ENCODE measurements at regions not wholly inside any gene's neighbourhood (a gene's known extent, or its start where the extent isn't known, plus 50 kb on each side); places are given as distances from the start of the nearest gene placed in this dataset.

DNA sequence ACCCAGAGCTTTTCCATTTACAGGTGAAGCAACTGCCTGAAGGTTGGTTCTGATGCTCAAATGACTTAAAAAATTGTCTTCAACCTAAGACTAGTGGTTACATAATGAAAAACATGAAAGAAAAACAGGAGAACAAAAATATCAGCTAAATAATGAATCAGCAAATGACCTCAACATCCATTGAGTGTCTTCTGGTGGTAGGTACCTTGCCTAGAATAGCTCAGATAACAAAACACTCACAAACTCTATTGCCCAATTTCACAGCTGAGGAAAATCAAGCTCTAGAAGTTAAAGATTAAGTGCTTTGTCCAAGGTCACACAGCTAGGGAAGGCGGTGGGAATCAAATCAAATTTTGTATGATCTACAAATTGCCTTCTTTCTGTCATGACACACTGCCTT lies 304.6 kb upstream of the CDH11 start:
- DNase-seq (ENCODE audit: low read depth, low spot score) (no peak), ATAC-seq (no peak)
- Histone ChIP-seq H4K20me1 (ENCODE audit: insufficient read depth) (no peaks in the 10 kb centered on the region), H3K4me2 (ENCODE audit: low read length) (no peak overlapping the region), H3K79me2 (ENCODE audit: insufficient read depth, low read length) (no peaks in the 10 kb centered on the region), H3K9me2 (ENCODE audit: insufficient read depth) (no peaks in the 10 kb centered on the region), H3K9me3 (ENCODE audit: control insufficient read depth in 1 of 2, insufficient read depth in 1 of 2, low read depth in 1 of 2, low read length in 2 of 2) (peaks cover 0 to 39% of the 10 kb centered on the region in 2 experiments; a peak in 2 of 4 replicates), H2AFZ (ENCODE audit: low read depth, low read length, poor library complexity, severe bottlenecking) (no peak overlapping the region), H3K36me3 (ENCODE audit: control insufficient read depth in 1 of 2, insufficient read depth in 2 of 2, low read length in 2 of 2) (no peaks in the 10 kb centered on the region), H3K27ac (ENCODE audit: low read depth, low read length) (no peak overlapping the region), H3K9ac (ENCODE audit: low read length) (no peak overlapping the region), H3K4me3 (replicated peaks in 1 of 2; ENCODE audit: low read depth in 1 of 2, low read length in 2 of 2) (no peak overlapping the region), H3K4me1 (ENCODE audit: control insufficient read depth in 1 of 2, insufficient read depth in 2 of 2, low read length in 2 of 2) (no peaks in the 10 kb centered on the region), H3K27me3 (ENCODE audit: insufficient read depth, low read length) (no peaks in the 10 kb centered on the region)
- TF ChIP-seq FOSL1 (IDR thresholded peaks at IDR 0.05; ENCODE audit: low read depth) (no peak), TCF7L2 (IDR thresholded peaks at IDR 0.05; ENCODE audit: borderline replicate concordance, extremely low read depth, insufficient read depth, insufficient read length) (no peak), EZH2 (IDR thresholded peaks at IDR 0.05) (no peak), ZFX (IDR thresholded peaks at IDR 0.05) (no peak), RAD21 (IDR thresholded peaks at IDR 0.05; ENCODE audit: low read depth) (no peak), EZH2phosphoT487 (IDR thresholded peaks at IDR 0.05; ENCODE audit: borderline replicate concordance) (no peak), MAX (IDR thresholded peaks at IDR 0.05) (no peak)
- RAD21 ChIA-PET (ENCODE audit: low non-redundant PET in 1 of 2, low total read pairs in 2 of 2, uncharacterized antibody in 2 of 2, unreplicated experiment in 2 of 2), result no interaction called here
- POLR2A ChIA-PET, result no interaction called here
- intact Hi-C loops (cut with micrococcal nuclease), result no loop called here
- CTCF ChIA-PET, result no interaction called here
- no TSS peak for BruUV-seq (replicated peaks)

DNA sequence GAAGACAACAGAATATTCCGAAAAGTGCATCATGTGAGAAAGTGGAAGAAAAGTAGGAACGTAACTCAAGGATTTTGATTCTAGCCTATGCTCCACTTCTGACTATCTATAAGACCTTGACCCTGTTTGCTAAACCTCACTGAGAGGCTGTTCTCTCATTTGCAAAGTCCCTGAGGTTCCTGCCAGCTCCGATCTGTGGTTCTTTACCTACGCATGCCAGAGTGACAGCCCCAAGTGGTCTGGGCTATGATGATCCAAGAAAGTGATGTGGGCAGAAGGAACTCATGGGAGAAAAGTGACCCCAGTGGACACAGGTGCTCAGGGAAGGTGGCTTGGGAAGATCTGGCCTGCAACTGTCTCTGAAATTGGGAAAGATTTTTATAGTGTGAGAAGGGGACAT lies 301.1 kb upstream of the CDH11 start:
- DNase-seq (ENCODE audit: low read depth, low spot score), result no peak
- Histone ChIP-seq H3K27ac (ENCODE audit: low read depth, low read length) (no peak overlapping the region), H3K9me2 (ENCODE audit: insufficient read depth) (no peaks in the 10 kb centered on the region), H3K9ac (ENCODE audit: low read length) (no peak overlapping the region), H4K20me1 (ENCODE audit: insufficient read depth) (no peaks in the 10 kb centered on the region), H3K79me2 (ENCODE audit: insufficient read depth, low read length) (no peaks in the 10 kb centered on the region), H3K4me1 (ENCODE audit: control insufficient read depth in 1 of 2, insufficient read depth in 2 of 2, low read length in 2 of 2) (no peaks in the 10 kb centered on the region), H3K9me3 (ENCODE audit: control insufficient read depth in 1 of 2, insufficient read depth in 1 of 2, low read depth in 1 of 2, low read length in 2 of 2) (peaks cover 0 to 26% of the 10 kb centered on the region in 2 experiments; a peak in 2 of 4 replicates), H3K27me3 (ENCODE audit: insufficient read depth, low read length) (no peaks in the 10 kb centered on the region), H3K4me2 (ENCODE audit: low read length) (no peak overlapping the region), H3K36me3 (ENCODE audit: control insufficient read depth in 1 of 2, insufficient read depth in 2 of 2, low read length in 2 of 2) (no peaks in the 10 kb centered on the region), H3K4me3 (replicated peaks in 1 of 2; ENCODE audit: low read depth in 1 of 2, low read length in 2 of 2) (no peak overlapping the region), H2AFZ (ENCODE audit: low read depth, low read length, poor library complexity, severe bottlenecking) (no peak overlapping the region)
- ChIA-PET RAD21 (ENCODE audit: low non-redundant PET in 1 of 2, low total read pairs in 2 of 2, uncharacterized antibody in 2 of 2, unreplicated experiment in 2 of 2) (no interaction called here), CTCF (no interaction called here), POLR2A (no interaction called here)
- TF ChIP-seq SRF (IDR thresholded peaks at IDR 0.05; ENCODE audit: low read depth), result no peak
- no TSS peak for BruUV-seq (replicated peaks)
- ATAC-seq, result no peak
- intact Hi-C loops (cut with micrococcal nuclease), result no loop called here
